Breast epithelium (tissue), 4 donors: ENCODE measurements at regions not wholly inside any gene's neighbourhood (a gene's known extent, or its start where the extent isn't known, plus 50 kb on each side); places are given as distances from the start of the nearest gene placed in this dataset.

ENCODE experiments used
- DNase-seq, 2 donors: peaks; one replicate each; pipeline ENCODE4 v3.0.0-alpha.2; 2019; ENCODE audit warnings: low spot score in 2 of 2
- H3K27ac ChIP-seq, 2 donors: fragments of 200-600 bp; sonication (generic) in 1 of 2; one replicate each; pipeline ENCODE4 v1.5.1; 2016 to 2019; ENCODE audit warnings: mild to moderate bottlenecking in 1 of 2
- H3K27me3 ChIP-seq, 2 donors: fragments of 200-600 bp; sonication (generic) in 1 of 2; one replicate each; pipeline versions ENCODE4 v1.5.1 to v1.6.0; 2017 to 2019; ENCODE audit warnings: control low read depth in 1 of 2, mild to moderate bottlenecking in 1 of 2
- H3K36me3 ChIP-seq: fragments of 200-600 bp; one replicate; pipeline ENCODE4 v1.5.1; 2019
- H3K4me1 ChIP-seq, 2 donors: fragments of 200-600 bp; sonication (generic); one replicate each; pipeline ENCODE4 v1.5.1; 2016 to 2019; ENCODE audit warnings: control low read depth in 1 of 2
- H3K4me3 ChIP-seq, 3 donors: fragments of 200-600 bp; sonication (generic); 1 replicate in 2 of 3; 2 replicates in 1 of 3; pipeline ENCODE4 v1.5.1; 2016 to 2019; ENCODE audit warnings: mild to moderate bottlenecking in 3 of 3, moderate library complexity in 2 of 3
- H3K9me3 ChIP-seq, 2 donors: fragments of 200-600 bp; sonication (generic) in 1 of 2; one replicate each; pipeline ENCODE4 v1.5.1; 2016 to 2019; ENCODE audit warnings: control low read depth in 1 of 2
- CTCF ChIP-seq, 3 donors: fragments of 450-650 bp; IDR thresholded peaks; one replicate each; pipeline ENCODE4 v1.5.1; 2016 to 2017; ENCODE audit warnings: antibody characterized with exemption in 3 of 3, mild to moderate bottlenecking in 3 of 3, moderate library complexity in 3 of 3
- POLR2A ChIP-seq: fragments of 450-650 bp; IDR thresholded peaks from one replicate; pipeline ENCODE4 v1.6.1; 2016; ENCODE audit warnings: antibody characterized with exemption, mild to moderate bottlenecking, moderate library complexity
- POLR2AphosphoS5 ChIP-seq, 3 donors: sonication (generic); formaldehyde crosslinking; IDR thresholded peaks; one replicate each; pipeline ENCODE4 v1.6.1; 2017; ENCODE audit warnings: antibody characterized with exemption in 3 of 3
- intact Hi-C: fragments of 100-400 bp; cut with DNase I; formaldehyde crosslinking; loops from one replicate; pipeline ENCODE4 v1.15.1; 2023; ENCODE audit warnings: low total_unique reads

- no peak overlapping the region for H3K4me3 ChIP-seq
- H3K36me3 ChIP-seq = no peaks in the 10 kb centered on the region
- no peaks in the 10 kb centered on the region for H3K27me3 ChIP-seq
- no peaks in the 10 kb centered on the region for H3K4me1 ChIP-seq
- intact Hi-C loops = no loop called here
- DNase-seq = no peak
- H3K9me3 ChIP-seq = no peaks in the 10 kb centered on the region
- no peak for TF ChIP-seq POLR2A
- no peak for TF ChIP-seq POLR2AphosphoS5 (IDR thresholded peaks at IDR 0.05)
- TF ChIP-seq CTCF (IDR thresholded peaks at IDR 0.05) = no peak
- no peak overlapping the region for H3K27ac ChIP-seq
These were observed 505.9 kb downstream of the HS3ST4 start for GRCh38 chr16:26197707-26198106.

GRCh38 chr16:26198221-26198620 lies 506.5 kb downstream of the HS3ST4 start:
- TF ChIP-seq POLR2A (no peak), POLR2AphosphoS5 (IDR thresholded peaks at IDR 0.05) (no peak), CTCF (IDR thresholded peaks at IDR 0.05) (no peak)
- Histone ChIP-seq H3K4me1 (no peaks in the 10 kb centered on the region), H3K9me3 (no peaks in the 10 kb centered on the region), H3K36me3 (no peaks in the 10 kb centered on the region), H3K27ac (no peak overlapping the region), H3K4me3 (no peak overlapping the region), H3K27me3 (no peaks in the 10 kb centered on the region)
- no peak for DNase-seq
- intact Hi-C loops = no loop called here

GRCh38 chr16:26204138-26204537 lies 512.4 kb downstream of the HS3ST4 start:
- H3K36me3 ChIP-seq = peaks cover 3% of the 10 kb centered on the region
- intact Hi-C loops = no loop called here
- no peak overlapping the region for H3K27ac ChIP-seq
- DNase-seq = no peak
- H3K4me3 ChIP-seq = no peak overlapping the region
- no peaks in the 10 kb centered on the region for H3K27me3 ChIP-seq
- peaks cover 0 to 10% of the 10 kb centered on the region in 2 donors for H3K9me3 ChIP-seq
- TF ChIP-seq CTCF (IDR thresholded peaks at IDR 0.05) = no peak
- no peak for TF ChIP-seq POLR2AphosphoS5 (IDR thresholded peaks at IDR 0.05)
- no peak for TF ChIP-seq POLR2A
- no peaks in the 10 kb centered on the region for H3K4me1 ChIP-seq

- no peak for DNase-seq
- TF ChIP-seq POLR2A (no peak), POLR2AphosphoS5 (IDR thresholded peaks at IDR 0.05) (no peak), CTCF (IDR thresholded peaks at IDR 0.05) (no peak)
- Histone ChIP-seq H3K4me3 (no peak overlapping the region), H3K9me3 (peaks cover 0 to 10% of the 10 kb centered on the region in 2 donors), H3K27ac (no peak overlapping the region), H3K27me3 (no peaks in the 10 kb centered on the region), H3K36me3 (peaks cover 3% of the 10 kb centered on the region), H3K4me1 (no peaks in the 10 kb centered on the region)
- intact Hi-C loops = no loop called here
These were observed 519.8 kb downstream of the HS3ST4 start for GRCh38 chr16:26211542-26211941.

GRCh38 chr16:26212599-26212998 lies 520.8 kb downstream of the HS3ST4 start:
- intact Hi-C loops = no loop called here
- no peaks in the 10 kb centered on the region for H3K4me1 ChIP-seq
- peaks cover 2% of the 10 kb centered on the region for H3K36me3 ChIP-seq
- no peak overlapping the region for H3K4me3 ChIP-seq
- no peaks in the 10 kb centered on the region for H3K27me3 ChIP-seq
- H3K9me3 ChIP-seq = peaks cover 0 to 10% of the 10 kb centered on the region in 2 donors
- H3K27ac ChIP-seq = no peak overlapping the region
- TF ChIP-seq CTCF (IDR thresholded peaks at IDR 0.05) (no peak), POLR2AphosphoS5 (IDR thresholded peaks at IDR 0.05) (no peak), POLR2A (no peak)
- no peak for DNase-seq
